WTC11 (cell line): ENCODE measurements at regions not wholly inside any gene's neighbourhood (a gene's known extent, or its start where the extent isn't known, plus 50 kb on each side); places are given as distances from the start of the nearest gene placed in this dataset.
A peak's percentile ranks its signal among the peaks of the same experiment; 100 is the strongest.

Experiments used
- ATAC-seq: fragments of 200-7000 bp; cut with Tn5 transposase; 2 replicates; pipeline ENCODE4 v1.10.0; 2021; ENCODE audit warnings: mild to moderate bottlenecking, moderate library complexity
- CTCF ChIA-PET: fragments of 300-600 bp; sonication (Branson Sonifier 250); formaldehyde crosslinking; loops from one replicate; lab custom pipeline; 2021; ENCODE audit warnings: antibody characterized with exemption; lab: Charles Lee
- POLR2A ChIA-PET: fragments of 350-600 bp; sonication (Branson Sonifier 250); formaldehyde crosslinking; loops from one replicate; lab custom pipeline; 2021; ENCODE audit warnings: antibody characterized with exemption; lab: Charles Lee
- DNase-seq: peaks from one replicate; pipeline ENCODE4 v3.0.0; 2021; ENCODE audit warnings: low spot score
- H3K27ac Mint-ChIP-seq: 2 replicates; pipeline ENCODE4 v1.8.0; 2021; ENCODE audit warnings: mixed read lengths
- H3K27me3 Mint-ChIP-seq: 2 replicates; pipeline ENCODE4 v1.8.0; 2021; ENCODE audit warnings: low read depth, mild to moderate bottlenecking, moderate library complexity, mixed read lengths
- H3K36me3 Mint-ChIP-seq: 2 replicates; pipeline ENCODE4 v1.8.0; 2021; ENCODE audit warnings: mixed read lengths
- H3K4me1 Mint-ChIP-seq: 2 replicates; pipeline ENCODE4 v1.8.0; 2022; ENCODE audit warnings: mixed read lengths
- H3K4me3 Mint-ChIP-seq: 2 replicates; pipeline ENCODE4 v1.8.0; 2021; ENCODE audit warnings: mild to moderate bottlenecking, moderate library complexity, mixed read lengths
- H3K9me3 Mint-ChIP-seq: 2 replicates; pipeline ENCODE4 v1.8.0; 2021; ENCODE audit warnings: mixed read lengths
- AFF4 ChIP-seq: sonication (generic); formaldehyde crosslinking; IDR thresholded peaks from 2 replicates; pipeline ENCODE4 v1.8.1; 2023; ENCODE audit warnings: mild to moderate bottlenecking, missing genetic modification reagents, borderline replicate concordance
- ATF6 ChIP-seq: sonication (generic); formaldehyde crosslinking; IDR thresholded peaks from 2 replicates; pipeline ENCODE4 v1.8.1; 2023; ENCODE audit warnings: mild to moderate bottlenecking, missing genetic modification reagents
- GRHL2 ChIP-seq: fragments of 250-450 bp; sonication (Bioruptor Pico); IDR thresholded peaks from 2 replicates; pipeline ENCODE4 v1.8.0; 2022; ENCODE audit warnings: mild to moderate bottlenecking, moderate library complexity; ENCODE audit not compliant: insufficient replicate concordance, severe bottlenecking
- IRF2 ChIP-seq: sonication (generic); formaldehyde crosslinking; IDR thresholded peaks from 2 replicates; pipeline ENCODE4 v1.8.0; 2022; ENCODE audit warnings: low read depth, missing genetic modification reagents, borderline replicate concordance
- MXD4 ChIP-seq: fragments of 250-450 bp; sonication (Bioruptor Pico); IDR thresholded peaks from 2 replicates; pipeline ENCODE4 v1.8.0; 2021; ENCODE audit warnings: mild to moderate bottlenecking, moderate library complexity, borderline replicate concordance
- NFATC4 ChIP-seq: fragments of 250-450 bp; sonication (Bioruptor Pico); IDR thresholded peaks from 2 replicates; pipeline ENCODE4 v1.9.0; 2021; ENCODE audit warnings: mild to moderate bottlenecking
- NFYB ChIP-seq: sonication (generic); formaldehyde crosslinking; conservative IDR thresholded peaks from 2 replicates; pipeline ENCODE4 v1.8.0; 2022; ENCODE audit warnings: low read depth, missing genetic modification reagents
- NR1H2 ChIP-seq: sonication (generic); formaldehyde crosslinking; IDR thresholded peaks from 2 replicates; pipeline ENCODE4 v1.9.0; 2021; ENCODE audit warnings: mild to moderate bottlenecking, moderate library complexity, missing genetic modification reagents
- NR3C1 ChIP-seq: sonication (generic); formaldehyde crosslinking; conservative IDR thresholded peaks from 2 replicates; pipeline ENCODE4 v1.8.1; 2023; ENCODE audit warnings: low read depth, mild to moderate bottlenecking, missing genetic modification reagents
- RORB ChIP-seq: fragments of 250-450 bp; sonication (Bioruptor Pico); IDR thresholded peaks from 2 replicates; pipeline ENCODE4 v1.9.0; 2021; ENCODE audit warnings: mild to moderate bottlenecking
- SOX15 ChIP-seq: fragments of 250-450 bp; sonication (Bioruptor Pico); IDR thresholded peaks from 2 replicates; pipeline ENCODE4 v1.9.0; 2021; ENCODE audit warnings: mild to moderate bottlenecking
- TCF7 ChIP-seq: sonication (generic); formaldehyde crosslinking; IDR thresholded peaks from 2 replicates; pipeline ENCODE4 v1.8.0; 2022; ENCODE audit warnings: mild to moderate bottlenecking, low read depth, missing genetic modification reagents, moderate library complexity
- TP53 ChIP-seq: sonication (generic); formaldehyde crosslinking; IDR thresholded peaks from 2 replicates; pipeline ENCODE4 v1.8.1; 2023; ENCODE audit warnings: mild to moderate bottlenecking, missing genetic modification reagents
- ZNF138 ChIP-seq: sonication (generic); formaldehyde crosslinking; conservative IDR thresholded peaks from 2 replicates; pipeline ENCODE4 v1.8.1; 2022; ENCODE audit warnings: mild to moderate bottlenecking, moderate library complexity, missing genetic modification reagents
- ZNF219 ChIP-seq: sonication (generic); formaldehyde crosslinking; IDR thresholded peaks from 2 replicates; pipeline ENCODE4 v1.8.0; 2023; ENCODE audit warnings: missing genetic modification reagents, mild to moderate bottlenecking, borderline replicate concordance
- ZNF416 ChIP-seq: fragments of 250-450 bp; sonication (Bioruptor Pico); IDR thresholded peaks from 2 replicates; pipeline ENCODE4 v1.9.0; 2021; ENCODE audit warnings: mild to moderate bottlenecking, inconsistent platforms
- ZSCAN18 ChIP-seq: fragments of 250-450 bp; sonication (Bioruptor Pico); IDR thresholded peaks from 2 replicates; pipeline ENCODE4 v2.1.2; 2022; ENCODE audit warnings: mild to moderate bottlenecking, moderate library complexity
- TF ChIP-seq, protein P1 (sequence below): sonication (generic); formaldehyde crosslinking; conservative IDR thresholded peaks from 2 replicates; pipeline ENCODE4 v1.8.1; 2022; ENCODE audit warnings: mild to moderate bottlenecking, missing genetic modification reagents
- TF ChIP-seq, protein P2 (sequence below): fragments of 250-450 bp; sonication (Bioruptor Pico); IDR thresholded peaks from 2 replicates; pipeline ENCODE4 v1.9.0; 2021; ENCODE audit warnings: mild to moderate bottlenecking
- TF ChIP-seq, protein P3 (sequence below): sonication (generic); formaldehyde crosslinking; IDR thresholded peaks from 2 replicates; pipeline ENCODE4 v1.8.0; 2023; ENCODE audit warnings: mild to moderate bottlenecking, missing genetic modification reagents
- TF ChIP-seq, protein P4 (sequence below): fragments of 250-450 bp; sonication (Bioruptor Pico); IDR thresholded peaks from 2 replicates; pipeline ENCODE4 v1.9.0; 2021; ENCODE audit warnings: mild to moderate bottlenecking

DNA sequence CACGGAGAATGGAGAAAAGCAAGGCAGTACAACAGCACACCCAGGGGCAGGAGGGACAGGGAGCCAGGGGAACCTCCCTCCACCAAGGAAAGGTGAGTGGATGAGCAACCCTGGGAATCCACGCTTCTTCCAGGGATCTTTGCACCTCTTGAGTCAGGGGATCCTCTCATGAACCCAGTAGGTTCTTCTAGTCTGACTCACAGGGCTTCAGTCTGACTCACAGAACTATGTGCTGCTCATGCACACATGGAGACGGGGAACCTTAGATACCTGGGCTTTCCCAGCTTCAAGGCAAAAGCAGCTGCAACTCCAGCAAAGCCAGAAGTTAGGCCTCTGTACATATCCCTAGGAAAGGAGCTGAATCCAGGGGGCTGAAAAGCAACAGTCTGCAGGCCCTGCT is 1021.4 kb upstream of the TENM4 start:
- Mint-ChIP-seq H3K36me3 (no peaks in the 10 kb centered on the region; the same call in 1 of the 2 replicates), H3K9me3 (peaks cover 20% of the 10 kb centered on the region), H3K4me1 (peaks cover 10% of the 10 kb centered on the region), H3K4me3 (no peak overlapping the region), H3K27ac (no peak overlapping the region), H3K27me3 (no peaks in the 10 kb centered on the region)
- no peak for TF ChIP-seq TCF7
- no peak for TF ChIP-seq TP53 (CRISPR knock-in tag)
- TF ChIP-seq, protein P1, sequence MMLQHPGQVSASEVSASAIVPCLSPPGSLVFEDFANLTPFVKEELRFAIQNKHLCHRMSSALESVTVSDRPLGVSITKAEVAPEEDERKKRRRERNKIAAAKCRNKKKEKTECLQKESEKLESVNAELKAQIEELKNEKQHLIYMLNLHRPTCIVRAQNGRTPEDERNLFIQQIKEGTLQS (CRISPR knock-in tag): no peak
- TF ChIP-seq NFYB (CRISPR knock-in tag): no peak
- no peak for TF ChIP-seq NR3C1 (CRISPR knock-in tag)
- no peak for TF ChIP-seq ATF6 (CRISPR knock-in tag)
- no peak for TF ChIP-seq ZSCAN18 (CRISPR knock-in tag)
- TF ChIP-seq SOX15 (CRISPR knock-in tag): no peak
- TF ChIP-seq ZNF219 (CRISPR knock-in tag): no peak
- TF ChIP-seq ZNF138 (CRISPR knock-in tag): no peak
- no peak for TF ChIP-seq IRF2 (CRISPR knock-in tag)
- TF ChIP-seq ZNF416: no peak
- no peak for TF ChIP-seq MXD4 (CRISPR knock-in tag)
- TF ChIP-seq RORB (CRISPR knock-in tag): no peak
- DNase-seq: no peak
- CTCF ChIA-PET: no interaction called here
- no peak for ATAC-seq
- POLR2A ChIA-PET: no interaction called here

GRCh38 chr11:80458376-80458775 is 1017.5 kb upstream of the TENM4 start:
- H3K9me3 Mint-ChIP-seq: peaks cover under 1% of the 10 kb centered on the region; the same call in 1 of the 2 replicates
- no peak for ATAC-seq
- ChIA-PET CTCF (no interaction called here), POLR2A (no interaction called here)
- H3K4me1 Mint-ChIP-seq: peaks cover 29% of the 10 kb centered on the region
- no peak overlapping the region for H3K4me3 Mint-ChIP-seq
- peak overlapping the region; percentile 14; the same call in 1 of the 2 replicates for H3K27ac Mint-ChIP-seq
- no peak for DNase-seq
- H3K36me3 Mint-ChIP-seq: no peaks in the 10 kb centered on the region
- TF ChIP-seq SOX15 (CRISPR knock-in tag): no peak
- TF ChIP-seq, protein P2, sequence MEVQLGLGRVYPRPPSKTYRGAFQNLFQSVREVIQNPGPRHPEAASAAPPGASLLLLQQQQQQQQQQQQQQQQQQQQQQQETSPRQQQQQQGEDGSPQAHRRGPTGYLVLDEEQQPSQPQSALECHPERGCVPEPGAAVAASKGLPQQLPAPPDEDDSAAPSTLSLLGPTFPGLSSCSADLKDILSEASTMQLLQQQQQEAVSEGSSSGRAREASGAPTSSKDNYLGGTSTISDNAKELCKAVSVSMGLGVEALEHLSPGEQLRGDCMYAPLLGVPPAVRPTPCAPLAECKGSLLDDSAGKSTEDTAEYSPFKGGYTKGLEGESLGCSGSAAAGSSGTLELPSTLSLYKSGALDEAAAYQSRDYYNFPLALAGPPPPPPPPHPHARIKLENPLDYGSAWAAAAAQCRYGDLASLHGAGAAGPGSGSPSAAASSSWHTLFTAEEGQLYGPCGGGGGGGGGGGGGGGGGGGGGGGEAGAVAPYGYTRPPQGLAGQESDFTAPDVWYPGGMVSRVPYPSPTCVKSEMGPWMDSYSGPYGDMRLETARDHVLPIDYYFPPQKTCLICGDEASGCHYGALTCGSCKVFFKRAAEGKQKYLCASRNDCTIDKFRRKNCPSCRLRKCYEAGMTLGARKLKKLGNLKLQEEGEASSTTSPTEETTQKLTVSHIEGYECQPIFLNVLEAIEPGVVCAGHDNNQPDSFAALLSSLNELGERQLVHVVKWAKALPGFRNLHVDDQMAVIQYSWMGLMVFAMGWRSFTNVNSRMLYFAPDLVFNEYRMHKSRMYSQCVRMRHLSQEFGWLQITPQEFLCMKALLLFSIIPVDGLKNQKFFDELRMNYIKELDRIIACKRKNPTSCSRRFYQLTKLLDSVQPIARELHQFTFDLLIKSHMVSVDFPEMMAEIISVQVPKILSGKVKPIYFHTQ (CRISPR knock-in tag): no peak
- TF ChIP-seq NR1H2 (CRISPR knock-in tag): no peak
- no peak for TF ChIP-seq GRHL2
- TF ChIP-seq, protein P3, sequence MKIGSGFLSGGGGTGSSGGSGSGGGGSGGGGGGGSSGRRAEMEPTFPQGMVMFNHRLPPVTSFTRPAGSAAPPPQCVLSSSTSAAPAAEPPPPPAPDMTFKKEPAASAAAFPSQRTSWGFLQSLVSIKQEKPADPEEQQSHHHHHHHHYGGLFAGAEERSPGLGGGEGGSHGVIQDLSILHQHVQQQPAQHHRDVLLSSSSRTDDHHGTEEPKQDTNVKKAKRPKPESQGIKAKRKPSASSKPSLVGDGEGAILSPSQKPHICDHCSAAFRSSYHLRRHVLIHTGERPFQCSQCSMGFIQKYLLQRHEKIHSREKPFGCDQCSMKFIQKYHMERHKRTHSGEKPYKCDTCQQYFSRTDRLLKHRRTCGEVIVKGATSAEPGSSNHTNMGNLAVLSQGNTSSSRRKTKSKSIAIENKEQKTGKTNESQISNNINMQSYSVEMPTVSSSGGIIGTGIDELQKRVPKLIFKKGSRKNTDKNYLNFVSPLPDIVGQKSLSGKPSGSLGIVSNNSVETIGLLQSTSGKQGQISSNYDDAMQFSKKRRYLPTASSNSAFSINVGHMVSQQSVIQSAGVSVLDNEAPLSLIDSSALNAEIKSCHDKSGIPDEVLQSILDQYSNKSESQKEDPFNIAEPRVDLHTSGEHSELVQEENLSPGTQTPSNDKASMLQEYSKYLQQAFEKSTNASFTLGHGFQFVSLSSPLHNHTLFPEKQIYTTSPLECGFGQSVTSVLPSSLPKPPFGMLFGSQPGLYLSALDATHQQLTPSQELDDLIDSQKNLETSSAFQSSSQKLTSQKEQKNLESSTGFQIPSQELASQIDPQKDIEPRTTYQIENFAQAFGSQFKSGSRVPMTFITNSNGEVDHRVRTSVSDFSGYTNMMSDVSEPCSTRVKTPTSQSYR: no peak
- TF ChIP-seq NFATC4: no peak
- no peak for TF ChIP-seq AFF4 (CRISPR knock-in tag)
- TF ChIP-seq, protein P4, sequence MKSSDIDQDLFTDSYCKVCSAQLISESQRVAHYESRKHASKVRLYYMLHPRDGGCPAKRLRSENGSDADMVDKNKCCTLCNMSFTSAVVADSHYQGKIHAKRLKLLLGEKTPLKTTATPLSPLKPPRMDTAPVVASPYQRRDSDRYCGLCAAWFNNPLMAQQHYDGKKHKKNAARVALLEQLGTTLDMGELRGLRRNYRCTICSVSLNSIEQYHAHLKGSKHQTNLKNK (CRISPR knock-in tag): no peak
- TF ChIP-seq, all 79 proteins: peak for 0
- H3K27me3 Mint-ChIP-seq: no peaks in the 10 kb centered on the region
